HG03039 (cell line): ENCODE measurements at regions not wholly inside any gene's neighbourhood (a gene's known extent, or its start where the extent isn't known, plus 50 kb on each side); places are given as distances from the start of the nearest gene placed in this dataset.
A peak's percentile ranks its signal among the peaks of the same experiment; 100 is the strongest.
"Not testable (repeated sequence)": the region's sequence is repeated elsewhere in the genome, so short reads cannot be mapped to it uniquely, and the experiment has no call there.

Source experiments
- ATAC-seq: cut with Tn5 transposase; IDR thresholded peaks from one replicate; pipeline ENCODE4 v1.9.1; 2021; ENCODE audit warnings: mild to moderate bottlenecking, moderate library complexity; ENCODE audit not compliant: unreplicated experiment

GRCh38 chr6:130547723-130548122 is 181.9 kb downstream of the TMEM200A start:
- no peak for ATAC-seq

- ATAC-seq: no peak
Observed at GRCh38 chr6:130557481-130558112, 191.8 kb downstream of the TMEM200A start.

GRCh38 chr6:130558131-130558530 is 192.3 kb downstream of the TMEM200A start:
- ATAC-seq: no peak

DNA sequence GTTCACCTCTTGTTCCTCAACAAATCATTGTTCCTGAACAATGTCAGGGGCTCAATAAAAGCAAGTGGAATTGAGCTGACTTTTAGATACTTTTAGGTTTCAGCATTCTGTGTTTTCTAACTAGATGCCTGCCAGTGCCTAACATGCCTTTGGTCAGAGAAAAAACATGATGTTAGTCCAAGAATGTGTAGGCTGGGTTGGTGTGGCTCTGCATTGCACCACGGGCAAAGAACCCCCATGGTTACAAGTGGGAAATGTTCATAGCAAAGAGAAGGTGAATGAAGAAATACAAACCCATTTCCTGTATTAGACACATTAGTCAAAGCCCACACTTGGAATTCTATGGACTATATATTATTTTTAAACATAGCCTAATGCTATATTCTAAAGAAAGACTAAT is 193.3 kb downstream of the TMEM200A start:
- ATAC-seq: no peak

DNA sequence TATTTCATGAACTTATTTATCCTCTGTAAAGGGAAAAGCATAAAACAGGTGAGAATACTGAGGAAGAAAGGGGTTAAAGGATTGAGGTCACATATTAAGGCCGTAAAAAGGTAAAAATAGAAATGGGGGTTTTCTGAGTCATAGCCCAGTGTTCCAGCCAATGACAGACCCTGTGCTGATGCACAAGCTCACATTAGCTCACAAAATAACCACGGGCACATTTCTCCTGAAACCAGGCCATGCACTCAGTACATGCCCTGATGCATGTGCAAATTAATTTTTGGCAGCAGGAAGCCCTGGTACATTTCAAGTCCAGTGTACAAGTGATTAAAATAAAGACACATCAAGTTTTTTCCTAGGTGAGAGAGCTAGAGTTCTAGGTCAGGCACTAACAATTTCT is 194.4 kb downstream of the TMEM200A start:
- no peak for ATAC-seq

- ATAC-seq: not testable (repeated sequence)
Observed at GRCh38 chr6:130561159-130561558, 195.3 kb downstream of the TMEM200A start.

DNA sequence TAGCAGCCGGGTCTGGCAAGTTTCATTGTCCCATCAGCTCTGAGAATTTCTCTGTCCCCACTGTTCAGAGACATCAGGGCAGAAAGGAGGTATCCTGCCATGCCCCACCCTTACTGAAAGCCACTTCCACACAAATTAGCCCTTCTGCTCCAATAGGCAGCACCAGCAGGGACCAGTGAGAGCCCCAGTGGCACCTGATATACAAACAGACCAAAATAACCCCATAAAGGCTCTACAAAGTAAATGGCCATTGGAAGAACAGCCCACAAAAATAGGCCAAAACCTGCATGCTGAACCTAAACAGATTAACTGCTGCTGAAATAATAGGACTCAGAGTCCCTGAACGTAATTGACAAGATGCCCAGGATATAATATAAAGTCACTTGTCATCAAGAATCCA is 199.9 kb downstream of the TMEM200A start:
- ATAC-seq: no peak

DNA sequence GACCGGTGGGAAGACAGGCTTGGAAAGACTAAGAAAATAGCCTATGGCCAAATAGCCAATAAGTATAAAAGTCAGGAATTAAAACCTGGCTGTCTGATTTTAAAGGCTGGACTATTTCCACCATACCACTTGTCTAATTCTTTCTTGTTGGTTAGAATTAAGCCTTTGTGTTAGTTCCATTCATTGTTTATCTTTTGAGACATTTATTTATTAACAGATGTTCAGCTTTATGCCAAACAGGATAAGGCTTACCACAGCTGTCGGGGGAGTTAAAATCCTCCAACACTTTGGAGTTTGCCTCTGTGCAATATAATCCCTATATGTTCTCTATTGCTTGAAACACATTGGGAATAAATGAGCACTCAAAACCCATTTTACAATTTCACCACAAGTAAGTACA is 208.3 kb downstream of the TMEM200A start:
- no peak for ATAC-seq

DNA sequence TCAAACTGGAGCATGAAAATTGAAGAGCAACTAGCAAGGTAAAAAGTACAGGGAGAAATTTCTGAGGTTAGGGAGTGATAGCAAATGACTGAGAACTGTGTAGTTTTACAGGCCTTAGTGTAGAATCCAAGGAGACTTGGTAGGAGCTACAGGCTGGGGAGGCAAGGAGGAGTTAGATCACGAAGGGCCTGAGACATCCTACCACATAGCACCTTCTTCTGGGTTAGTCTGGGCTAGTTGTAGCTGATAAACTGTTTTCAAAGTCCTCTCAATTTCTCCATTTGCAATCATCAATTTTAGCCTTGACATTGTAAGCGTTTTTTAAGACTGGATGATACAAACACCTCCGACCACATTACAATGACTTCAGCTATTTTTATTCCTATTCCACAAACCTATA is 209.7 kb downstream of the TMEM200A start:
- ATAC-seq: no peak

GRCh38 chr6:130575971-130576370 is 210.2 kb downstream of the TMEM200A start:
- peak; percentile 92 for ATAC-seq

DNA sequence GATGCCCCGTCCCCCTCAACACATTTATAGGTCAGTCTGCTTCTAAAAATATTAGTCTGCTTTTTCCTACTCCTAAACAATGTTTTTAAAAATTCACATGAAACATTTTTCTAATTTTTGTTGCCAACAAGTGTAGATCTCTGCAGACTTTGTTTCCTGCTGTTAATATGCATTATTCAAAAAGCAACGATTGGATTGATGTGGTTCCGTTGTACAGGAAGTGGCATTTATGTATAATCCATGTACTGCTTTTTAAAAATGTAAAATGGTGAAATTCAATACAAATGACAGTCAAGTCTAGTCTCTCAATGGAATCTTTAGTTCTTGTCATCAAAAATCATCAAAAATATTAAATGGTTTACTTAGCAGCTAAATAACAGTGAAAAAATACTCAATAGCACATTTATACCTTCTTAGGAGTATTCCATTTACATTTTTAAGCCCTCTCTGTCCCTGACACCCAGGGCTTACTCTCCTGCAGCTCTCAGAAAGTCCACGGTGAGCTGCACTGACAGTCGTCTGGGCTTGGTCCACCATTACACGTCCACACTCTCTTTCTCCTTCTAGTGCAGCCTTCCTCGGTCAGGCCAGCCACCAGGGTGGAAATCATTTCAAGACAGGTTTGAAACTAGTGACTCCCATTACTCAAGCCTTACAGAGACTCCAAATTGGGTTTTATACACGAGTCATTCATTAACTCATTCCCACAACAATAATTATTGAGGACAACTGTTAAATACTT is 211.5 kb downstream of the TMEM200A start:
- ATAC-seq: no peak

- no peak for ATAC-seq
Observed at GRCh38 chr6:130578713-130579112, 212.9 kb downstream of the TMEM200A start.

DNA sequence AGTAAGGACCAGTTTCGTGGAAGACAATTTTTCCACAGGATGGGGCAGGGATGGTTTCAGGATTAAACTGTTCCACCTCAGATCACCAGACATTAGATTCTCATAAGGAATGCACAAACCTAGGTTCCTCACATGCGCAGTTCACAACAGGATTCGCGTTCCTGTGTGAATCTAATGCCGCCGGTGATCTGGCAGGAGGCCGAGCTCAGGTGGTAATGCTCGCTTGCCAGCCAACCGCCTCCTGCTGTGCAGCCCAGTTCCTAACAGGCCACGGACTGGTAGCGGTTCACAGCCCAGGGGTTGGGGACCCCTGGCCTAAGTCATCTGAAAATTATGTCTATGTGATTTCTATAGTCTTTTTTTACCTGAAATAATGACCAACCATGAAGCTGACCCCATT is 217.5 kb downstream of the TMEM200A start:
- no peak for ATAC-seq

GRCh38 chr6:130585587-130585986 is 219.8 kb downstream of the TMEM200A start:
- no peak for ATAC-seq

DNA sequence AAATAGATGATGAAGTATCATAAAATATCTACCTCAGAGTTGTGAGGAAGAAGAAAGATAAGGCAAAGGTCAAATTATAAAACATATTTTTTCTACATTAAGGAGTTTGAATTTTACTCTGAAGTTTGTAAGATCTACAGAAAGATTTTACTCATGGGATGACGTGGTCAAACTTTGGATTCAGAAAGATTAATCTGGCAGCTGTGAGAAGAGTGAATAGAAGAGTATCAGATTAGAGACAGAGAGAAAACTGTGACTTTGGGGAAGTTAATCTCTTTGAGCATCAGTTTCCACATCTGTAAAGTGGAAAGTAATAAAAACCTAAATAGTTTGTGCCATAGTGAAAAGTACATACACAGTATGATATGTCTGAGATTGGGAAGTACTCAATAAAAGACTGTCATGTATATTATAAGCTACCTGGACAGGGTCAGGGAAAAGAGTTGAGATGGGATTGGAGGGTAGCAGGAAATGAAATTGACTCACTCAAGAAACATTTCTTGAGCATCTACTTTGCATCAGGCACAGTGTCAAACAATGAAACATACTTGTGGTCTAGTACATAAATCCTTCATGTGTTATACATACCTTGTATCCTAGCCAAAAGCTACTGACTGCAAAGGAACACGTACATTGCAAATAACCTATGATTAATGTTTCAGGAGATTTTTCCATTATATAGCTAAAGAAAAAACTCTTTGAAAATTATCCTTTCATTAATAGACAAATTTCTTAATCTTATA is 222.1 kb downstream of the TMEM200A start:
- ATAC-seq: no peak

GRCh38 chr6:130593200-130593599 is 227.4 kb downstream of the TMEM200A start:
- ATAC-seq: no peak

DNA sequence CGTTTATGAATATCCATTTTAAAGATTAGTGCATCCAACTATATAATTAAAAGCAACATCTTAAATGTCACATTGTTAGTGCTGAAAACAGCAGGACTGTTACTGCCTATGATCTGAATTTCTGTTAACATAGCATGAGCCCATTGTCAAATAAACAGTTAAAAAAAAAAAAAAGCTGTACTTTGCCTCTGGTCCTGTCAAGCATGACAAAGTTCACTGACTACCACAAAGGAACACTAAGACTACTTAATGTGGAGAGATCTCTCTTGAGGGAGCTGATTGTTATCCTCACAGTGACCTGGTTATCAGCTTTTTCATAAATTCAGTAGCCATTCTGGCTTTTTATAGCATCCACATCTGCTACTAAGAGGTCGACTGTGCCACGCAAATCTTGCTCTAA is 228.1 kb downstream of the TMEM200A start:
- ATAC-seq: no peak

DNA sequence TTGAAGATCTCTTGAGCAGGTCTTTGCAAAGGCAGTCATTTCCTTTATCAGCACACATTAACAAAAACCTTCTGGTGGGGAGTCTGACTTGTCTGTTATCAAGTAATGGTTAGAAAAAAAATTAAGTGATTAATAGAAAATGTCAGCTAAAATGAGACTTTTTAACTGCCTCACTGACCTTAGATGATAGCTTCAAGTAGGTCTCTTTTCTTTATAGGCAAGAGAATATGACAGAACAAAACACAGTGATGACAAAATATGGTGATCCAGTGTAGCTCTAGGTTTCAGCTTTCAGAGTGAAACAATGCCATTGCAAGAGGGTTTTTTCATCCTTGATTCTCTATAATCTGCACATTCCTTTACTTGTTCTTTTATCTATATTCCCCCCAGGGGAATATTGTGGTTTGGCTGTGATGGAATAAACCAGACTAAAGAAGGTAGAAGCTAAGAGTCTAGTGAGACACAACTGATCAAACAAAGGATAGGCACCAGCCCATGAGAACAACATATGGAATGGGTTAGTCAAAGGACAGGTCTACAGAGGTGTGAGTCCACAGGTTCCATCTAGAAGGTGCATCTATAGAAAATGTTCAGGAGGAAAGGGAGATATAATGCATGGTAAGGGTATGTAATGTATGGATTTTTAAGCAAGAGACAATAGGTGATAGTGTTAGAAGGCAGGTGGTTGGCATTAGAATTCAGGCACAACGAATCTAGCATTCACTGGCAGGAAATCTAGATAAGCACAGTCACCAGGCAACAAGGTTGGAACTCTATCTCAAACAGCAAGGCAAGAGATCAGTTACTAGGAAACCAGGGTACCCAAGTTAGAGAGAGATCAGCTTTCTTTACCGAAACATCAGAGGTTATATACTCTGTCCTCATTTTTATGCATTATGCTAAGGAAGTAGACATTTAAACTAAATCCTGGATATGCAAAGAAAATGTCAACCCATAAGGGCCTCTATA is 228.9 kb upstream of the SMLR1 start:
- no peak for ATAC-seq

DNA sequence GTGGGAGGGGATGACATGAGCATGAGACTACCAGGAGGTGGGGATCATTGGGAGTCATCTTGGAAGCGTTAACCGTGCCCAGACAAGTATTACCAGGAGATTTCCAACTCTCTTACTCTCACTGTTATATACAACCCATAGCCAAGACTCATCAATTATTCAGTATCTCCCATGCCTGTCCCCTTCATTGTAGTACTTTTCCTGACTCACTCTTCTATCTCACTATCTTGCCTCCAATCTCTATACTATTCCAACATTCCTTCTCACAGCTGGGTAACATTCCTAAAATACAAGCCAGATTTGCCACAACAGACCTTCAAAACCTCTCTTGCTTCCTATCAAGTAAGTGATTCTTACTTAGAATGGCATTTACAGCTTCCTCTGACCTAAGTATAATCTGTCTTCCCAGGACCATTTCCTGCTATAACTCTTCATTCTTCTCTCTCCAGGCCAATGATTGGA is 226.3 kb upstream of the SMLR1 start:
- no peak for ATAC-seq

DNA sequence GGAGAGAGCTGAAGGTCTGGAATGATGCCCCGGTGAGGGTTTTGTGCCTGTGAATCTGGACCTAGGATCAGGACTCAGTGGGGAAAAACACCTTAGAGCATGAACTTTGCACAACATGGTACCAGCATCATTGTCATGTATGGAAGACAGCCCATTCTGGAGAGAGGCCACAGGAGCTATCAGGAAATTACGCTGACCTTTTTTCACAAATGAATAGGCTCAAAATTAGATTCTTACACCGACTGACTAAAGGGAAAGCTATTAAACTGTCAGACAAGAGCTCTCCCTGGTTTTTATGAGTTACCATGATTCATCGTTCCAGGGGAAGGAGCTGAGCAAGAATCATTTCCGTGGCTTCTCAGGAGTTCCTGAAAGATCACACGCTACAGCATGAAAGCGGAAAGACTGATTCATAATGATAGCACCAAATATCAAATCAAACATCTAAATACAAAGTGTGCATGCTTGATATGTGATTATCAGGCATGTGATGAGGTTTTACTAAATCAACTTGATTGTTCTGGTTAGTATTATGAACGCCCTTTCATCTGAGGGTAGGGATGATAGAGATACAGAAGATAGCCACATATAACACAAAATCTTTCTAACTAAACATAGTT is 224.9 kb upstream of the SMLR1 start:
- ATAC-seq: no peak
